ENCODE measurements at regions not wholly inside any gene's neighbourhood (a gene's known extent, or its start where the extent isn't known, plus 50 kb on each side); places are given as distances from the start of the nearest gene placed in this dataset.

GRCh38 chr7:127530148-127530547 is 55.2 kb downstream of the GCC1 start:
- Histone ChIP-seq H3K36me3 (no peaks in the 10 kb centered on the region), H3K9me3 (replicated peaks) (no peaks in the 10 kb centered on the region), H3K4me3 (no peak overlapping the region), H3K27ac (no peak overlapping the region), H3K27me3 (no peaks in the 10 kb centered on the region), H3K4me1 (0 out of 2 replicates have a peak, but pooled peaks cover 3% of the 10 kb centered on the region)
- peak in 1 of 2 experiments; percentile 16 for DNase-seq

GRCh38 chr7:127527561-127527960 is 57.8 kb downstream of the GCC1 start:
- Histone ChIP-seq H3K27ac (no peak overlapping the region), H3K9me3 (replicated peaks) (no peaks in the 10 kb centered on the region; the same call in 1 of the 2 replicates), H3K4me3 (no peak overlapping the region), H3K27me3 (no peaks in the 10 kb centered on the region), H3K4me1 (no peaks in the 10 kb centered on the region), H3K36me3 (no peaks in the 10 kb centered on the region)
- no peak for DNase-seq

GRCh38 chr7:127525866-127526480 is 59.4 kb downstream of the GCC1 start:
- H3K27me3 ChIP-seq = no peaks in the 10 kb centered on the region
- no peak overlapping the region for H3K4me3 ChIP-seq
- H3K9me3 ChIP-seq (replicated peaks) = no peaks in the 10 kb centered on the region; the same call in 1 of the 2 replicates
- no peak for DNase-seq
- no peaks in the 10 kb centered on the region for H3K4me1 ChIP-seq
- no peak overlapping the region for H3K27ac ChIP-seq
- H3K36me3 ChIP-seq = no peaks in the 10 kb centered on the region

- H3K36me3 ChIP-seq = no peaks in the 10 kb centered on the region
- no peak overlapping the region for H3K4me3 ChIP-seq
- no peak for DNase-seq
- no peaks in the 10 kb centered on the region for H3K9me3 ChIP-seq (replicated peaks)
- no peaks in the 10 kb centered on the region; the same call in 1 of the 2 replicates for H3K27me3 ChIP-seq
- no peaks in the 10 kb centered on the region for H3K4me1 ChIP-seq
- H3K27ac ChIP-seq = no peak overlapping the region
Measured at GRCh38 chr7:127516320-127516719, 69.1 kb downstream of the GCC1 start.

GRCh38 chr7:127514499-127514898 is 70.9 kb downstream of the GCC1 start:
- H3K4me3 ChIP-seq = no peak overlapping the region
- H3K9me3 ChIP-seq (replicated peaks) = no peaks in the 10 kb centered on the region
- H3K27me3 ChIP-seq = no peaks in the 10 kb centered on the region; the same call in 1 of the 2 replicates
- H3K27ac ChIP-seq = no peak overlapping the region
- peak in 1 of 2 experiments; percentile 38 for DNase-seq
- no peaks in the 10 kb centered on the region for H3K36me3 ChIP-seq
- H3K4me1 ChIP-seq = no peaks in the 10 kb centered on the region

GRCh38 chr7:127513311-127513710 is 72.1 kb downstream of the GCC1 start:
- H3K36me3 ChIP-seq = no peaks in the 10 kb centered on the region
- H3K4me1 ChIP-seq = no peaks in the 10 kb centered on the region
- no peak overlapping the region for H3K27ac ChIP-seq
- no peaks in the 10 kb centered on the region; the same call in 1 of the 2 replicates for H3K27me3 ChIP-seq
- no peaks in the 10 kb centered on the region for H3K9me3 ChIP-seq (replicated peaks)
- no peak for DNase-seq
- no peak overlapping the region for H3K4me3 ChIP-seq

- no peak overlapping the region for H3K4me3 ChIP-seq
- no peaks in the 10 kb centered on the region for H3K4me1 ChIP-seq
- H3K27ac ChIP-seq = no peak overlapping the region
- H3K9me3 ChIP-seq (replicated peaks) = no peaks in the 10 kb centered on the region
- no peaks in the 10 kb centered on the region for H3K36me3 ChIP-seq
- peaks cover 2% of the 10 kb centered on the region; the same call in 1 of the 2 replicates for H3K27me3 ChIP-seq
- no peak for DNase-seq
Measured at GRCh38 chr7:127512663-127513062, 72.7 kb downstream of the GCC1 start.

GRCh38 chr7:127504715-127505114 is 80.7 kb downstream of the GCC1 start:
- peak; percentile 24 to 48 for DNase-seq
- no peaks in the 10 kb centered on the region for H3K36me3 ChIP-seq
- H3K27me3 ChIP-seq = peaks cover 7% of the 10 kb centered on the region; the same call in 1 of the 2 replicates
- no peak overlapping the region for H3K27ac ChIP-seq
- H3K4me1 ChIP-seq = no peaks in the 10 kb centered on the region
- H3K9me3 ChIP-seq (replicated peaks) = 0 out of 2 replicates have a peak, but pooled peaks cover 3% of the 10 kb centered on the region
- no peak overlapping the region for H3K4me3 ChIP-seq

GRCh38 chr7:127501817-127502216 is 83.6 kb downstream of the GCC1 start:
- H3K4me3 ChIP-seq = no peak overlapping the region
- H3K27me3 ChIP-seq = no peaks in the 10 kb centered on the region; the same call in 1 of the 2 replicates
- H3K36me3 ChIP-seq = no peaks in the 10 kb centered on the region
- DNase-seq = no peak
- 0 out of 2 replicates have a peak, but pooled peaks cover 3% of the 10 kb centered on the region for H3K9me3 ChIP-seq (replicated peaks)
- H3K4me1 ChIP-seq = no peaks in the 10 kb centered on the region
- H3K27ac ChIP-seq = no peak overlapping the region

- DNase-seq = no peak
- no peaks in the 10 kb centered on the region for H3K27me3 ChIP-seq
- no peaks in the 10 kb centered on the region for H3K36me3 ChIP-seq
- no peaks in the 10 kb centered on the region for H3K9me3 ChIP-seq (replicated peaks)
- no peak overlapping the region for H3K4me3 ChIP-seq
- no peaks in the 10 kb centered on the region for H3K4me1 ChIP-seq
- H3K27ac ChIP-seq = no peak overlapping the region
Measured at GRCh38 chr7:127487381-127487780, 94.9 kb upstream of the ZNF800 start.

GRCh38 chr7:127486654-127487053 is 94.1 kb upstream of the ZNF800 start:
- no peaks in the 10 kb centered on the region for H3K4me1 ChIP-seq
- DNase-seq = no peak
- H3K9me3 ChIP-seq (replicated peaks) = no peaks in the 10 kb centered on the region
- no peak overlapping the region for H3K27ac ChIP-seq
- no peaks in the 10 kb centered on the region for H3K27me3 ChIP-seq
- no peak overlapping the region for H3K4me3 ChIP-seq
- H3K36me3 ChIP-seq = no peaks in the 10 kb centered on the region

GRCh38 chr7:127485482-127485881 is 93.0 kb upstream of the ZNF800 start:
- Histone ChIP-seq H3K36me3 (no peaks in the 10 kb centered on the region), H3K4me3 (no peak overlapping the region), H3K27me3 (no peaks in the 10 kb centered on the region), H3K27ac (no peak overlapping the region), H3K4me1 (no peaks in the 10 kb centered on the region), H3K9me3 (replicated peaks) (no peaks in the 10 kb centered on the region)
- no peak for DNase-seq

- Histone ChIP-seq H3K4me1 (no peaks in the 10 kb centered on the region), H3K4me3 (no peak overlapping the region), H3K9me3 (replicated peaks) (no peaks in the 10 kb centered on the region), H3K36me3 (no peaks in the 10 kb centered on the region), H3K27me3 (no peaks in the 10 kb centered on the region), H3K27ac (no peak overlapping the region)
- no peak for DNase-seq
Measured at GRCh38 chr7:127484954-127485353, 92.4 kb upstream of the ZNF800 start.

- H3K36me3 ChIP-seq = no peaks in the 10 kb centered on the region
- no peaks in the 10 kb centered on the region for H3K9me3 ChIP-seq (replicated peaks)
- DNase-seq = no peak
- H3K4me1 ChIP-seq = no peaks in the 10 kb centered on the region
- H3K4me3 ChIP-seq = no peak overlapping the region
- H3K27me3 ChIP-seq = no peaks in the 10 kb centered on the region
- no peak overlapping the region for H3K27ac ChIP-seq
Measured at GRCh38 chr7:127478461-127478860, 86.0 kb upstream of the ZNF800 start.

- Histone ChIP-seq H3K27ac (no peak overlapping the region), H3K36me3 (no peaks in the 10 kb centered on the region), H3K9me3 (replicated peaks) (no peaks in the 10 kb centered on the region), H3K4me1 (no peaks in the 10 kb centered on the region), H3K27me3 (no peaks in the 10 kb centered on the region), H3K4me3 (no peak overlapping the region)
- DNase-seq = no peak
Measured at GRCh38 chr7:127478024-127478355, 85.5 kb upstream of the ZNF800 start.
